Endothelial cell (in vitro differentiated cells): ENCODE measurements at regions not wholly inside any gene's neighbourhood (a gene's known extent, or its start where the extent isn't known, plus 50 kb on each side); places are given as distances from the start of the nearest gene placed in this dataset.

Source experiments
- DNase-seq: peaks from one replicate; pipeline ENCODE4 v3.0.0; 2021; ENCODE audit warnings: low spot score
- H3K27ac Mint-ChIP-seq: one replicate; pipeline ENCODE4 v1.8.0; 2021; ENCODE audit warnings: mixed read lengths, inconsistent platforms; ENCODE audit not compliant: unreplicated experiment
- H3K27me3 Mint-ChIP-seq: one replicate; pipeline ENCODE4 v1.8.0; 2021; ENCODE audit warnings: mild to moderate bottlenecking, moderate library complexity, mixed read lengths, inconsistent platforms; ENCODE audit not compliant: unreplicated experiment
- H3K36me3 Mint-ChIP-seq: one replicate; pipeline ENCODE4 v1.8.0; 2021; ENCODE audit warnings: mild to moderate bottlenecking, low read depth, mixed read lengths, inconsistent platforms; ENCODE audit not compliant: unreplicated experiment
- H3K4me1 Mint-ChIP-seq: one replicate; pipeline ENCODE4 v1.8.0; 2021; ENCODE audit warnings: mild to moderate bottlenecking, mixed read lengths, inconsistent platforms; ENCODE audit not compliant: unreplicated experiment
- H3K4me3 Mint-ChIP-seq: one replicate; pipeline ENCODE4 v1.8.0; 2021; ENCODE audit warnings: mild to moderate bottlenecking, mixed read lengths, inconsistent platforms; ENCODE audit not compliant: unreplicated experiment
- H3K9me3 Mint-ChIP-seq: one replicate; pipeline ENCODE4 v1.8.0; 2021; ENCODE audit warnings: mixed read lengths, inconsistent platforms; ENCODE audit not compliant: unreplicated experiment
- CTCF ChIP-seq: fragments of 200-600 bp; sonication (generic); IDR thresholded peaks from one replicate; pipeline ENCODE4 v1.5.0; 2021; ENCODE audit warnings: antibody characterized with exemption; ENCODE audit not compliant: unreplicated experiment

- DNase-seq = no peak
- Mint-ChIP-seq H3K4me3 (no peak overlapping the region), H3K36me3 (no peaks in the 10 kb centered on the region), H3K9me3 (no peaks in the 10 kb centered on the region), H3K4me1 (no peaks in the 10 kb centered on the region), H3K27me3 (peaks cover 3% of the 10 kb centered on the region), H3K27ac (no peak overlapping the region)
- no peak for TF ChIP-seq CTCF
Measured at GRCh38 chr10:43739161-43739560, 90.5 kb upstream of the ZNF32 start.

GRCh38 chr10:43737003-43737402 lies 88.3 kb upstream of the ZNF32 start:
- DNase-seq = no peak
- Mint-ChIP-seq H3K4me3 (no peak overlapping the region), H3K27ac (no peak overlapping the region), H3K9me3 (no peaks in the 10 kb centered on the region), H3K36me3 (no peaks in the 10 kb centered on the region), H3K27me3 (peaks cover 3% of the 10 kb centered on the region), H3K4me1 (no peaks in the 10 kb centered on the region)
- TF ChIP-seq CTCF = no peak

- DNase-seq = no peak
- Mint-ChIP-seq H3K36me3 (no peaks in the 10 kb centered on the region), H3K27ac (no peak overlapping the region), H3K4me1 (no peaks in the 10 kb centered on the region), H3K4me3 (no peak overlapping the region), H3K9me3 (no peaks in the 10 kb centered on the region), H3K27me3 (peaks cover 3% of the 10 kb centered on the region)
- no peak for TF ChIP-seq CTCF
Measured at GRCh38 chr10:43735907-43736306, 87.2 kb upstream of the ZNF32 start.

- Mint-ChIP-seq H3K4me3 (no peak overlapping the region), H3K36me3 (no peaks in the 10 kb centered on the region), H3K9me3 (no peaks in the 10 kb centered on the region), H3K27ac (no peak overlapping the region), H3K4me1 (no peaks in the 10 kb centered on the region), H3K27me3 (peaks cover 3% of the 10 kb centered on the region)
- TF ChIP-seq CTCF = no peak
- DNase-seq = no peak
Measured at GRCh38 chr10:43734716-43735115, 86.0 kb upstream of the ZNF32 start.

- no peaks in the 10 kb centered on the region for H3K27me3 Mint-ChIP-seq
- no peaks in the 10 kb centered on the region for H3K36me3 Mint-ChIP-seq
- H3K27ac Mint-ChIP-seq = no peak overlapping the region
- H3K4me1 Mint-ChIP-seq = no peaks in the 10 kb centered on the region
- H3K9me3 Mint-ChIP-seq = no peaks in the 10 kb centered on the region
- DNase-seq = no peak
- TF ChIP-seq CTCF = no peak
- no peak overlapping the region for H3K4me3 Mint-ChIP-seq
Measured at GRCh38 chr10:43731486-43731885, 82.8 kb upstream of the ZNF32 start.
